CD14-positive monocyte (primary cell): ENCODE measurements at regions not wholly inside any gene's neighbourhood (a gene's known extent, or its start where the extent isn't known, plus 50 kb on each side); places are given as distances from the start of the nearest gene placed in this dataset.

Source experiments
- DNase-seq, 3 donors: peaks; one replicate each; pipeline ENCODE4 v3.0.0-alpha.2; 2011 to 2022
- H2AFZ ChIP-seq: 2 replicates; pipeline ENCODE4 v1.6.0; 2012; ENCODE audit warnings: mild to moderate bottlenecking, low read depth, low read length, inconsistent platforms; ENCODE audit not compliant: insufficient read depth, poor library complexity, severe bottlenecking
- H3K27ac ChIP-seq, 2 donors: 1 replicate in 1 of 2; 2 replicates in 1 of 2; pipeline ENCODE4 v1.5.1; 2012 to 2013; ENCODE audit warnings: low read length in 2 of 2, control low read depth in 1 of 2, inconsistent platforms in 1 of 2, low read depth in 1 of 2, mild to moderate bottlenecking in 1 of 2
- H3K27me3 ChIP-seq, 2 donors: one replicate each; pipeline versions ENCODE4 v1.6.0 to v1.6.1; 2011 to 2013; ENCODE audit warnings: low read length in 2 of 2; ENCODE audit not compliant: control insufficient read depth in 2 of 2, insufficient read depth in 2 of 2
- H3K36me3 ChIP-seq, 2 donors: replicated peaks in 1 of 2; 1 replicate in 1 of 2; 2 replicates in 1 of 2; pipeline versions ENCODE4 v1.5.1 to v1.6.1; 2012 to 2013; ENCODE audit warnings: low read length in 2 of 2, control low read depth in 1 of 2, inconsistent platforms in 1 of 2, mild to moderate bottlenecking in 1 of 2; ENCODE audit not compliant: insufficient read depth in 2 of 2, control insufficient read depth in 1 of 2
- H3K4me1 ChIP-seq, 2 donors: 1 replicate in 1 of 2; 2 replicates in 1 of 2; pipeline versions ENCODE4 v1.5.1 to v1.6.1; 2012 to 2013; ENCODE audit warnings: low read length in 2 of 2, control low read depth in 1 of 2, inconsistent platforms in 1 of 2, mild to moderate bottlenecking in 1 of 2, moderate library complexity in 1 of 2; ENCODE audit not compliant: insufficient read depth in 2 of 2, control insufficient read depth in 1 of 2
- H3K4me2 ChIP-seq: replicated peaks from 2 replicates; pipeline ENCODE3; 2012; ENCODE audit warnings: low read length, moderate library complexity, mild to moderate bottlenecking; ENCODE audit not compliant: poor library complexity, severe bottlenecking; ENCODE audit errors: extremely low read depth
- H3K4me3 ChIP-seq, 3 experiments: fragments of 200-600 bp in 1 of 3; sonication (generic) in 1 of 3; replicated peaks in 1 of 3; 1 replicate in 2 of 3; 2 replicates in 1 of 3; pipeline ENCODE4 v1.5.1; 2011 to 2013; ENCODE audit warnings: low read length in 3 of 3, mild to moderate bottlenecking in 3 of 3, control low read depth in 2 of 3, low read depth in 2 of 3, inconsistent platforms in 1 of 3, moderate library complexity in 1 of 3
- H3K79me2 ChIP-seq: 2 replicates; pipeline ENCODE4 v1.6.0; 2012; ENCODE audit warnings: mild to moderate bottlenecking, control low read depth, inconsistent platforms, low read length, moderate library complexity; ENCODE audit not compliant: insufficient read depth
- H3K9ac ChIP-seq: 2 replicates; pipeline ENCODE4 v1.6.0; 2017; ENCODE audit warnings: low read length, mild to moderate bottlenecking; ENCODE audit not compliant: insufficient read depth, poor library complexity, severe bottlenecking
- H3K9me3 ChIP-seq, 2 donors: replicated peaks in 1 of 2; 1 replicate in 1 of 2; 2 replicates in 1 of 2; pipeline versions ENCODE4 v1.5.1 to v1.6.1; 2012 to 2013; ENCODE audit warnings: low read length in 2 of 2, control low read depth in 1 of 2; ENCODE audit not compliant: control insufficient read depth in 1 of 2, insufficient read depth in 1 of 2
- H4K20me1 ChIP-seq: 2 replicates; pipeline ENCODE4 v1.6.0; 2012; ENCODE audit warnings: mild to moderate bottlenecking, low read length, control low read depth, moderate library complexity; ENCODE audit not compliant: insufficient read depth
- H3K27ac Mint-ChIP-seq, 7 donors: one replicate each; pipeline ENCODE4 v1.8.0; 2020; ENCODE audit warnings: mild to moderate bottlenecking in 7 of 7, mixed read lengths in 7 of 7, moderate library complexity in 6 of 7, inconsistent platforms in 2 of 7
- H3K27me3 Mint-ChIP-seq, 3 donors: one replicate each; pipeline ENCODE4 v1.8.0; 2021 to 2022; ENCODE audit warnings: low read depth in 3 of 3, mild to moderate bottlenecking in 3 of 3, mixed read lengths in 3 of 3, moderate library complexity in 3 of 3, inconsistent platforms in 1 of 3
- H3K36me3 Mint-ChIP-seq, 2 donors: one replicate each; pipeline ENCODE4 v1.8.0; 2020; ENCODE audit warnings: mixed read lengths in 2 of 2, inconsistent platforms in 1 of 2, mild to moderate bottlenecking in 1 of 2
- H3K4me1 Mint-ChIP-seq: one replicate; pipeline ENCODE4 v1.8.0; 2020; ENCODE audit warnings: mild to moderate bottlenecking, mixed read lengths
- H3K4me3 Mint-ChIP-seq, 2 donors: one replicate each; pipeline ENCODE4 v1.8.0; 2020; ENCODE audit warnings: mild to moderate bottlenecking in 2 of 2, mixed read lengths in 2 of 2, moderate library complexity in 1 of 2
- H3K9me3 Mint-ChIP-seq, 7 donors: one replicate each; pipeline ENCODE4 v1.8.0; 2020 to 2022; ENCODE audit warnings: mixed read lengths in 7 of 7, mild to moderate bottlenecking in 6 of 7, moderate library complexity in 6 of 7, inconsistent platforms in 2 of 7
- CTCF ChIP-seq: fragments of 200-600 bp; IDR thresholded peaks from one replicate; pipeline ENCODE4 v1.8.0; 2022; ENCODE audit warnings: antibody characterized with exemption, mild to moderate bottlenecking
- WGBS: methylation state at CpG from one replicate; pipeline ENCODE4 v1.1.5; 2013; ENCODE audit warnings: missing lambda C conversion rate; ENCODE audit not compliant: insufficient coverage; 5-methylcytosine and 5-hydroxymethylcytosine counted together
- intact Hi-C, 2 donors: fragments of 100-400 bp; cut with micrococcal nuclease; formaldehyde crosslinking; loops; one replicate each; pipeline versions ENCODE4 v1.15.0 to v1.15.1; 2023

GRCh38 chr7:25897261-25897782 is 254.7 kb upstream of the NFE2L3 start:
- peaks cover 10 to 12% of the 10 kb centered on the region in 2 donors for H3K36me3 Mint-ChIP-seq

GRCh38 chr7:25900245-25900644 is 251.8 kb upstream of the NFE2L3 start:
- H3K27me3 ChIP-seq, result peaks cover 72 to 77% of the 10 kb centered on the region in 2 donors
- peaks cover 0 to 8% of the 10 kb centered on the region in 2 donors for H3K9me3 ChIP-seq
- DNase-seq, result no peak
- Mint-ChIP-seq H3K27me3 (peaks cover 59 to 81% (median 73%) of the 10 kb centered on the region in 3 donors), H3K4me1 (peaks cover 13% of the 10 kb centered on the region), H3K4me3 (peak overlapping the region in 1 of 2 donors; percentile 53), H3K36me3 (peaks cover 0 to 3% of the 10 kb centered on the region in 2 donors), H3K9me3 (peaks cover 0 to 8% (median 3%) of the 10 kb centered on the region in 7 donors), H3K27ac (no peak overlapping the region)
- H3K27ac ChIP-seq, result no peak overlapping the region
- H3K4me2 ChIP-seq, result no peak overlapping the region
- no peak overlapping the region for H3K9ac ChIP-seq
- H3K36me3 ChIP-seq, result no peaks in the 10 kb centered on the region
- no CpG with 5 or more reads among the region's 3 CpGs for WGBS
- H3K79me2 ChIP-seq, result no peaks in the 10 kb centered on the region
- no peak overlapping the region for H3K4me3 ChIP-seq
- no peak for TF ChIP-seq CTCF
- no peak overlapping the region for H2AFZ ChIP-seq
- peaks cover 6 to 11% of the 10 kb centered on the region in 2 donors for H3K4me1 ChIP-seq
- no peaks in the 10 kb centered on the region for H4K20me1 ChIP-seq
- intact Hi-C loops, result no loop called here

More at GRCh38 chr7:25897261-25897782, 254.7 kb upstream of the NFE2L3 start:
- intact Hi-C loops, result loop anchor here (10.0 kb wide), 3 partner anchors 167 to 767 kb away; partner anchors contain the start of genes CBX3 (in 1 of the 2) and HNRNPA2B1 (in 1 of the 2)
- DNase-seq, result peak in 1 of 3 donors; percentile 21
- Histone ChIP-seq H3K9me3 (peaks cover 4 to 16% of the 10 kb centered on the region in 2 donors), H3K4me1 (peaks cover 19 to 29% of the 10 kb centered on the region in 2 donors), H3K9ac (no peak overlapping the region), H3K4me2 (no peak overlapping the region), H4K20me1 (no peaks in the 10 kb centered on the region), H3K4me3 (no peak overlapping the region), H3K79me2 (no peaks in the 10 kb centered on the region), H3K27ac (no peak overlapping the region), H3K27me3 (peaks cover 81 to 84% of the 10 kb centered on the region in 2 donors), H2AFZ (no peak overlapping the region), H3K36me3 (no peaks in the 10 kb centered on the region)
- H3K27me3 Mint-ChIP-seq, result peaks cover 76 to 90% (median 78%) of the 10 kb centered on the region in 3 donors
- no peak for TF ChIP-seq CTCF
- H3K4me1 Mint-ChIP-seq, result peaks cover 36% of the 10 kb centered on the region
- H3K4me3 Mint-ChIP-seq, result peak overlapping the region in 1 of 2 donors; percentile 62
- 45% methylated on average over 6 of the region's 8 CpGs for WGBS
- peaks cover 3 to 20% (median 14%) of the 10 kb centered on the region in 7 donors for H3K9me3 Mint-ChIP-seq
- H3K27ac Mint-ChIP-seq, result peak overlapping the region in 2 of 7 donors; percentile 7 to 37
